Vagina (tissue), 2 donors: ENCODE measurements at regions not wholly inside any gene's neighbourhood (a gene's known extent, or its start where the extent isn't known, plus 50 kb on each side); places are given as distances from the start of the nearest gene placed in this dataset.

ENCODE experiments used
- POLR2A ChIP-seq, 2 donors: fragments of 450-650 bp; IDR thresholded peaks; one replicate each; pipeline ENCODE4 v1.6.1; 2017; ENCODE audit warnings: antibody characterized with exemption in 2 of 2, mild to moderate bottlenecking in 2 of 2, moderate library complexity in 2 of 2
- POLR2AphosphoS5 ChIP-seq, 2 donors: sonication (generic); formaldehyde crosslinking; IDR thresholded peaks; one replicate each; pipeline ENCODE4 v1.9.0; 2017; ENCODE audit warnings: antibody characterized with exemption in 2 of 2, mild to moderate bottlenecking in 2 of 2, low read depth in 1 of 2; ENCODE audit not compliant: insufficient read depth in 1 of 2
- TF ChIP-seq, protein P1 (sequence below), 3 experiments: fragments of 450-650 bp in 2 of 3; fragments of 200-600 bp in 1 of 3; sonication (generic) in 1 of 3; IDR thresholded peaks; one replicate each; pipeline ENCODE4 v1.5.1; 2017 to 2019; ENCODE audit warnings: antibody characterized with exemption in 3 of 3, mild to moderate bottlenecking in 2 of 3, moderate library complexity in 2 of 3

DNA sequence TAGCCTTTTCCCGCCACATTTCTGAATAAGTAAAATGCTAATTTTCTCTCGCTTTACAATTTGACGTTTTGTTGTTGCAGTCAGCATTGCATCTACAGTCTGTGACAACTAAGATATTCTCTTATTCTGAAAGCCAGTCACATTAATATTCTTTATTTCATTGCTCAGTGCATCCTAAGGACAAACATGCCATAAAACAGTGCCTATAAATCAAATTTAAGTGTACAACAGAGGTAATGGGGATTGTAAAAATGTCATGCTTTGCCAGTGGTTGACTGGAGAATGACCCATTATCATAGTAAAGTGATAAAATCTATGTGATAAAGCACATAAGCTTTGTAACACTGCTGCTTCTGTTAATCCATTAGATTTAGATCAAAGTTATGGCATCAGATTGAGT lies 1850.0 kb upstream of the ACO1 start:
- TF ChIP-seq, protein P1, sequence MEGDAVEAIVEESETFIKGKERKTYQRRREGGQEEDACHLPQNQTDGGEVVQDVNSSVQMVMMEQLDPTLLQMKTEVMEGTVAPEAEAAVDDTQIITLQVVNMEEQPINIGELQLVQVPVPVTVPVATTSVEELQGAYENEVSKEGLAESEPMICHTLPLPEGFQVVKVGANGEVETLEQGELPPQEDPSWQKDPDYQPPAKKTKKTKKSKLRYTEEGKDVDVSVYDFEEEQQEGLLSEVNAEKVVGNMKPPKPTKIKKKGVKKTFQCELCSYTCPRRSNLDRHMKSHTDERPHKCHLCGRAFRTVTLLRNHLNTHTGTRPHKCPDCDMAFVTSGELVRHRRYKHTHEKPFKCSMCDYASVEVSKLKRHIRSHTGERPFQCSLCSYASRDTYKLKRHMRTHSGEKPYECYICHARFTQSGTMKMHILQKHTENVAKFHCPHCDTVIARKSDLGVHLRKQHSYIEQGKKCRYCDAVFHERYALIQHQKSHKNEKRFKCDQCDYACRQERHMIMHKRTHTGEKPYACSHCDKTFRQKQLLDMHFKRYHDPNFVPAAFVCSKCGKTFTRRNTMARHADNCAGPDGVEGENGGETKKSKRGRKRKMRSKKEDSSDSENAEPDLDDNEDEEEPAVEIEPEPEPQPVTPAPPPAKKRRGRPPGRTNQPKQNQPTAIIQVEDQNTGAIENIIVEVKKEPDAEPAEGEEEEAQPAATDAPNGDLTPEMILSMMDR (IDR thresholded peaks at IDR 0.05) = no peak
- TF ChIP-seq POLR2AphosphoS5 (IDR thresholded peaks at IDR 0.05; ENCODE audit: insufficient read depth in 1 of 2, low read depth in 1 of 2) (no peak), POLR2A (IDR thresholded peaks at IDR 0.05) (no peak)
